Activated T-helper 1 cell treated with Interleukin-2 at 50 U/mL for 16 hours (primary cell): ENCODE measurements at regions not wholly inside any gene's neighbourhood (a gene's known extent, or its start where the extent isn't known, plus 50 kb on each side); places are given as distances from the start of the nearest gene placed in this dataset.
A peak's percentile ranks its signal among the peaks of the same experiment; 100 is the strongest.

ENCODE experiments used
- DNase-seq: peaks from one replicate; pipeline ENCODE4 v3.0.0-alpha.2; 2020; ENCODE audit warnings: low read depth

DNA sequence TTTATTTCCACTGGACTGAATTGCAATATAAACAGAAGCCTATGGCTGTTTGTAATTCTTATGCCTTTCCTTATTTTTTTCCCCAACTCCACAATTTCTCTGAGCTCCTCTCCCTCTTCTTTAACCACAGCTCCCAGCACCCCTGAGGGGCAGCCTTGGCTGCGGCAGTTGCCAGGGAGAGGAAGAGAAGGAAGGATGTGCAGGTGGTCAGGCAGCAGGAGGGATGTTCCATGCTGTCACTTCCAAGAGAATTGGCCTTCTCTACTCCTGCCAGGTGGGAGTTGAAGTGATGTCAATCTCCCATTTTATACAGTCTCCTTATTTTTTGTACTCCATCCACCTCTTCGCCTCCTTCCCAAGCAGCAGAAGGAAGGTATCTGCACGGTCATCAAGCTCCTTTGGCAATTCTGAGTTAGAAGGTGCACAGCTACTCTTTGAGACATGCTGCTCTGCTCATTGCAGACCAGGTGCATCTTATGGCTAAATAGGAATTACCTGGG is 343.3 kb upstream of the RPS6KA3 start:
- no peak for DNase-seq

DNA sequence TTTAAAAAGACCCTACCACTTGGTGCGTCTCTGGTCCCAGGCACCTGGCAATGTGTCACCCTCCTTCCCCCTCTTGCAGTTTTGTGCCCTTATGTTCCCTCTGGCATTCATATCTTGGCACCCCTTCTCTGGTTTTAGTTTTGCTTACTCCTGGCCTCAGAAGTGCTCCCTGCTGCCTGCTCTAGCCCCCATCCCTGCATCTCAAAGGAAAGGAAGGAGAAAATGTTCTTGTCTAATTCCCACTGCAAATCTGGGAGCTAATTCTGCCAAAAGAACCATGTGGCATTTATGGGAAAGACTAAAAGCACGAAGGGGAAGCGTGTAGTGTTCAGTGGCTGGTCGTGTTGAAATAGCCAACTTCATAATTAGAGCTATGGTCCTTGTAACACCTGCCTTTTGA is 340.1 kb upstream of the RPS6KA3 start:
- no peak for DNase-seq

DNA sequence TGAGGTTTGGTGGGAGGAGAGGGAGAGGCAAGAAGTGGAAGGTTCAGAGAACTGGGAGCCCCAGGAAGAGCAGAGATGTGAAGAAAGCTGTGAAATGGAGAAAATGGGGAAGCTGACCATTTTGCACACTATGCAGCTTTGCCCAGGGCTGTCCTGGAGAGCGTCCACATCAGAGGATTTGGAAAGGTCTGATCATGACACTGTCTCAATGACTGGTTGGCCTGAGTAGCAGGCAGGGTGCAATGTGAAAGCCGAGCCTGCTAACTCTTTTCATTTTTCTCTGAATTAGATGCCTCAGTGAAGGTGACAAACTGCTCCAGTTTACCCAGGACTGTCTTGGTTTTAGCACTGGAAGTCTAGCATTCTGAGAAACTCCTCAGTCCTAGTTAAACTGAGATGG is 330.1 kb upstream of the RPS6KA3 start:
- no peak for DNase-seq

DNA sequence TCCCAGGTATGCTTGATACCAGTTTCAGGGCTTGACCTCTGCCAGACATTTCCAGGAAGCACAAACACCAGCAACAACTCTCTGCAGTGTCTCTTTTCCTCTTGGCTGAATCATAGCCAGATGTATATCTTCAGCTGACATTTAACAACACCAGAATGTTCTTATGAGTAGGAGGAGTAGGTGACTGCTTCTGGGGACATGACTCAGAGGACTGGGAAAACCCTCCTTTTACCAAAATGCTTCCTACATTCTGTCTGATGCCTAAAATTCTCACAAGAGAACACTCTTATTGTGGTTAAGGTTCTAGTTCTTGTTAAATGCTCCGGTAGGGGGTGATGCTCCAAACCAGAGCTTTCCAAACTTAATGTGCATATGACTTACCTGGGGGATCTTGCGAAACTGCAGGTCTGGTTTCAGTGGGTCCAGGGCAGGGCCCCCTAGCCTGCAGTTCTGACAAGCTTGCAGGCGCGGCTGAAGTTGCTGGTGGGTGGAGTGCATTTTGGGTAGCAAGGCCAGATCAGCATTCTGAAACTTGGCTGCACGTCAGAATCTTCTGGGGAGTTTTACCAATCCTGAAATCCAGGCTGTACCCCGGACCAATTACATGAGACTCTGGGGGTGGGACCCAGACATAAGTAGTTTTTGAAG is 329.3 kb upstream of the RPS6KA3 start:
- DNase-seq, result no peak

DNA sequence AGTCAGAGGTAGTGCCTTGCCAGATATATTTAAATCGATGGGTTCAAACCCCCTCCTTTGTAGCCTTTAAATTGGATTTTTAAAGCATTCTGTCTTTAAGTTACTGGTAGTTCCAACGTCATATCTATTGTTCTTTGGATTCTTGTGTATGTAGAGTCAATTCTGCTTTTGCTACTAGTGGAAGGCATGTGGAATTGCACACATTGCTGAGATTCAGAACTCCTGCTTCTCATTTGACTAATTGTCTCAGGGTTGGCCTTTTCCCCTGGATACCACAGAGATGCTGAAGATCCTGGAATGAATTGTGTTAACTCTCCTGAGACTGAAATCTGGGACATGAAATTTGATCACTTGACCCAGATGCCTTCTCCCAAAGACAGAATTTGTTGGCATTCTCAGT is 328.3 kb upstream of the RPS6KA3 start:
- no peak for DNase-seq

DNA sequence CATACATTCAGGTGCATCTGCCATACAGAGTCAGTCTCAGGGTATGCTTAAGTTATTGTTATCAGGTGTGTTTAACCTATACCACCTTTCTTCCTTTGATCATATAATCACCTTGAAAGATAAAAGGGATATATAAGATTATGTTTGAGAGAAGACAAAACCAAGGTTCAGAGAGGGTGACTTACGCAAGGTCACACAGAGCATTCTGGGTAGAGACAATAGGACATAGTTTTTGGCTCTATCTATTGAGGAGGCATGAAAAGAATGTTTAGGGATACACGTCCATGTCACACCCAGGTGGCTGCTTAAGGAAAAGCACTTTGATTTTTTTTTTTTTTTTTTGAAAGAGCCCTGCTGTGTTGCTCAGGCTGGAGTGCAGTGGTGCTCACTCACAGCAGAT is 327.1 kb upstream of the RPS6KA3 start:
- no peak for DNase-seq

DNA sequence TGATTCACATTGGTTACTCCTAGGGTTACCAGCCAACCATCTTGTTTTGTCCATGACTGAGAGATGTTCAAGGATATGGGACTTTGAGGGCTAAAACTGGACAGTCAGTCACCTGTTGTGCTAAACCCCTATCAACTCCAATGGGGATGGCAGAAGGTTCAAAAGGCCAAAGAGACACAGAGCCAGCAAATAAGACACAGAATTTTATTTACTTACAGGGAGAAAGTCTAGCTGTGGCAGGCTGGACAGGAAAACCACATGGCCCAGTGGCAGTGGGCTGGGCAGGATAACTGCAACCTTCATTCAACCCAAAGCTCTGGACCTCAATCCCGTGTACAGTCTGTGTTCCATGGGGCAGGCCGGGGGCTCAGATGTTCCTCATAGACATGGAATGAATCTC is 326.7 kb upstream of the RPS6KA3 start:
- DNase-seq, result no peak

DNA sequence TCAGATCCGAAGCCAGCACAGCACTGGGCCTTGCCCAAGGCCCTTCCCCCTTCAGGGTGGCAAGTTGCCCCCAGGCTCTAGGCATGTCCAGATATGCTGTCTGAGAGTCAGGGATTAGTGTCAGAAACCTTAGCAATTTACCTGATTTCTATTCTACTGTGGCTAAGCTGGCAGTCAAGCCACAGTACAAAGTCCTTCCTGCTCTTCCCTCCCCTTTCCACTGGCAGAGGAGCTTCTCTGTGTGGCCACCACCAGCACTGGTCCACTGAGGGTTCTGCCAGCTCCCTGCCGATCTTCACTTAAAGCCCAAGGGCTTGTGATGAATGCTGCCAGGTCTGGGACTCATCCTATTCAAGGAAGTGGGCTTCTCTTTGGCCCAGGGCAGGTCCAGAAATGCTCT is 324.5 kb upstream of the RPS6KA3 start:
- no peak for DNase-seq

DNA sequence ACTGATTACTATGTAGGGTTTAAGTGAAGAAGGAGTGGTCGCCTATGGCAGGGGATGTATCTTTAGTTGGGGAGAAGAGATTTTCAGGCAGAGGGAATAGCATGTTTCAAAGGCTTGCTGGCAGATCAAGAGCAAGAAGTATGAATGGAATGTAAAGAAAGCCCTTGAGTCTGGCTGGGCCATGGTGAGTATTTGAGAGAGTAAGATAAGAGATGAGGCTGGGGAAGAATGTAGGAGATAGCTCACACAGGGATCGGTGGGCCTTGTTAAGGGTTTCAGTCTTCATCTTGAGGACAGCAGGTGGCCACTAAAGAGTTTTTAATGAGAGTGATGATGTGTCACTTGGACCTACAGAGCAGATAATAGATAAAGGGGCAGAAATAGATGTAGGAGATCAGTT is 319.1 kb upstream of the RPS6KA3 start:
- DNase-seq, result no peak

DNA sequence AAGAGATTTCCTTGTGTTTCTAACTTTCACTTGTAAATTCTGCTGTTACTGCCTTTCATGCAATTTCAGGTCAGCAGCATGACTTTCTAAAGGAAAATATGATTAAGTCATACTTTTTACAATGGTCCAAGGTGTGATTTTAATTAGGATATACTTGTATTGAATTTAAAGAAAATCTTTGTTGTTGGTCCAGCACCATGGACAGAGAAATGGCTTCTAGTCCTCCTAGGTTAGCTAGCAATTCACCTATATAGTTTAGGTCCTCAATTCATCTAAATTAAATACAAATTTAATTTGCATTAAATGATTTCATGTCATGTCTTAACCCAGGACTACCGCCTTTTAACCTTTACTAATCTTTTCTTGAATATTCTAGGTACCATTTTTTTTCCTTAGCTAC is 304.9 kb upstream of the RPS6KA3 start:
- DNase-seq, result no peak

DNA sequence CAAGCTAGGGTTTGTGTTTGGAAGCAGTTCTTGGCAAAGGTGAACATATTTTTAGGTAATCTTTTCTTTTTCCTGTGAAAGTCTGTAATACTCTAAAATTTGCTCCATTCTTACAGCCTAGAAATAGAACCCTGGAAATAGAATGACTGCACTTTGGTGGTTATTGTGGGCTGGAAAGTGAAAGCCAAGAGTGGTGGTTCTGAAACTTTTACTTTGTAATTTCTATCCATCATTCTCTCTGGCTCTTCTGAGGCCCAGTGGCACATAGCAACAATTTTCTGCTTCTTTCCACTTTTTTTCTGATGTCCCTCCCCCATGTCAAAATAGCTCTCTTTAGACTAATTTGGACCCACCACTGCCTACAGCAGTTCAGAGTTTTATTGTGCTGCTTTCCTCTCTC is 300.4 kb upstream of the RPS6KA3 start:
- DNase-seq, result no peak

DNA sequence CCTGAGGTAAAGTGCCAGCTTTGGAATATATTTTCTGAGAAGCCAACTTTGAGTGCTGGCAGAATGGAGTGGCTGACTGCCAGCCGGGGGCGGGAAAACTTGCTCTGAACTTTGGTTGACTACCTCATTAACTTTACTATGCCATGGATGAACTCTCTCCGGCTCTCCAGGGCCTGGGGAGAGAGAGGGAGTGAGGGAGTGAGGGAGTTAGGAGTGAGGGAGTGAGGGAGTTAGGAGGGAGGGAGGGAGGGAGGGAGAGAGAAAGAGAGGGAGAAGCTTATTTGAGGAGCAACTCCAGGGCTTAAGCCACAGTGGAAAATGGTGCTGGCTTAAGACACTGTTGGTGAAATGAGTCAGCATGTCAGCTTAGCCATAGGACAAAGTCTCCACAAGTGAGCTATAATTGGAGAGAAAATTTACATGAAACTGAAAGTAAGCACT is 280.9 kb upstream of the RPS6KA3 start:
- DNase-seq, result no peak

DNA sequence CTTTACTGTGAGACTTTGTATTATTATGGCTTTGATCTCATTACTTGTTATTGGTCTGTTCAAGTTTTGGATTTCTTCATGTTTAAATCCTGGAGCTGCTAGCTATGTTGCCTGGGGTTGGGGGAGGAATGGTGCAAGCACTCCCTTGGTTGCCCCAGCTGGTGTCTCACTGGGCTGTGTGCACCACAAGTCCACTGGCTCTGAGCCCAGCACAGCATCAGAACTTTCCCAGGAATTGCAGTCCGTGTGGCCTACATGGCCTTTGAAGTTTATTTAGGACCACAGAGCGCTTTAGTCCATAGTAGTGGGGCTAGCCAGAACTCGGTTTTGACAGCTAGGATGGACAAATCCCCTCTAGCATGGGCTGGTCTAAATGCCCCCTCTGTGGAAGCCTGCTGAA is 278.8 kb upstream of the RPS6KA3 start:
- DNase-seq, result no peak

DNA sequence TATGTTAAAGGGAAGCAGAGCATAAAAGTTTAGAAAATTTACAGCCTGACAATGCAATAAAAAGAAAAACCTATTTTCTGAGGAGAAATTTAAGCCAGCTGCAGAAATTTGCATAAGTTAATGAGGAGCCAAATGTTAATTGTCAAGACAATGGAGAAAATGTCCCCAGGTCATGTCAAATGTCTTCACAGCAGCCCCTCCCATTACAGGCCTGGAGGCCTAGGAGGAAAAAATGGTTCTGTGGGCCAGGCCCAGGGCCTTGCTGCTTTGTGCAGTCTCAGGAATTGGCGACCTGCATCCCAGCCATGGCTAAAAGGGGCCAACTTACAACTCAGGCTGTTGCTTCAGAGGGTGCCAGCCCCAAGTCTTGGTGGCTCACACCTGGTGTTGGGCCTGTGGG is 275.4 kb upstream of the RPS6KA3 start:
- DNase-seq, result no peak

DNA sequence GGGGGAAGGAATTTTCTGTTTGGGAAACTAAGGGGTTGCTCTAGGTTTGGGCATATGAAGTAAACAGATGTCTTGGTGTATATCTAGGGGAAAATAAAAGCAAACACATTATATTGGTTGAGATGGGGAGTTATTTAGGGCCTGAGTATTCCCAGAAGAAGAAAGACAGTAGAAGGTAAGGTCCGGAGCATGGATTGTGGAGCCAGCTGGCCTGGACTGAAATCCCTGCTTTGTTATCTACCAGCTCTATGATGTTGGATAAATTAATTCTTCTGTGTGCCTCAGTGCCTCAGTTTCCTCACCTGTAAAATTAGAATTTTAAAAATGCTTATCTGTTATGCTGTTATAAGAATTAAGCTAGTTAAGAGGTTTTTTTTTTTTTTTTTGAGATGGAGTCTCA is 272.3 kb upstream of the RPS6KA3 start:
- no peak for DNase-seq

DNA sequence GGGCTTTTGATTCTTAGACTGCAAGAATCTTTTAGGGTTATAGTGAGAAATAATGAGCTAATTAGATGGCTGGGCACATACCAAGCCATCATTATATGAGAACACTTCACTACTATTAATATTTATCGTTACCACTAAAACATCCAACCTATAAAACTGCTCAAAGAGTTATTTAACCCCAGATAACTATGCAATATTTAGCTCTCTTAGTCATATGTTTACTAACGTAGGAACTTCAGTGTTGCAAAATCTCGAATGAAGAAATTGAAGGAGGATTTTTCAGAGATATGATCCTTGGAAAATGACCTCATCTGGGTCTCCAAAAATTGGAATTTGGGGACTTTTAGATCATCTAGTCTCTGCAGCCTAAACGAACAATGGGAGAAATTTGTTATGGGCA is 265.0 kb upstream of the RPS6KA3 start:
- DNase-seq, result no peak

DNA sequence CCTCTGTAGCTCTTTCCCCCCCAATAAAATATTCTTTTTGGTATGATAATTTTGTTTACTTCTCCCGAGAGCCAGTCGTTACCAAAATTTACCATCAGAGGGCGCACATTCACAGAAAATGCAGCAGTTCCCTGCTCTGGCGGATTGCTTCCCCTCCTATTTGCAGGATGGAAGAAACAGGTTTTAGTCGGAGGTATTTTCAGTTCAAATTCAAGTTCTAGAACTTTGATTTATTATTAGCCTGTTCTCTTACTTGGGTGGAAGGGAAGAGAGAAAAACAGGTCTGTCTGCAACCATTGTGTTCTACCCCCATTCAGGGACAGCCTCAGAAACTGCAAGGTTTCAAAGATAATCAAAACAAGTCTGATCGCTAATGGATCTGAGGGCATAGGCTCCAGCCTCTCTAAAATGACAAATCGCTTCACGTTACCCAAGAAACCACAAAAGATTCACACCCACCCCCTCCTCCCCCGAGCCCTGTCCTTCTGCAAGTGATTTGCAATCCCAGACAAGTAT is 263.8 kb upstream of the RPS6KA3 start:
- DNase-seq, result peak; percentile 20

DNA sequence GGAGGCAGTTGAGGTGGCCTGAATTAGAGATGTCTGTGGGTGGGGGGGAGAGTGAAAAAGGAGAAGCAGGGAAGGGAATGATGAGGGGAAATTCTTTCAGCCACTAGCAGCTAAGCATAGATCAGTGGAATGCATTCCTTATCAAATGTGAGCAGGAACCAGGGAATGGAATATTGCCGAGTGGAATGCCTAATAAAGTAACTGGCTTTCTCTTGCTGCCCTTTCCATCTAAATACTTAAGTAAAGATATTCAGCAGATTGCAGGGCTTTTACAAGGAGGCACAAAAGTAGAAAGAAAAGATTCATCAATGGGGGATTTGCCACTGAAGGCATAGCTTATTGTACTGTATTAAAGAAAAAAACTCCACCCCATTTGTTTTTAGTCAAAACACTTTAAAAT is 263.0 kb upstream of the RPS6KA3 start:
- DNase-seq, result no peak

DNA sequence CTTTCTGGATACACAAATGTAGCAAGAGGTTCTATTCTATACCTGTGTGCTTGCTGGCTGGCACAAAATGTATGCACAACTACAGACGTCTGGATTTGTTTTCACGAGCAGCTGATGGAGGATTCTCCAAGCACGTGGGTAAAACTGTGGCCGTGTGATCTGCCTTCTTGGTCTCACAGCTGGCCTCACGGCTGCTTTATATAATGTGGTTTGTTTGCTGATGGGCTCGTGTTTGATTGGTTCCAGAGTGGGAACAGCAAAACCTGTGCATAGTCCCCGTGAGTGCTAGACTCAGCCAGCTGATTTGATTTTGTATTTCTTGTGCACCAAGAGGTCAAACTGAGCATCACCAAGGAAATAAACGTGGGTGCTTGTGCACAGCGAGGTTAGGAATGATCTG is 262.6 kb upstream of the RPS6KA3 start:
- DNase-seq, result no peak

DNA sequence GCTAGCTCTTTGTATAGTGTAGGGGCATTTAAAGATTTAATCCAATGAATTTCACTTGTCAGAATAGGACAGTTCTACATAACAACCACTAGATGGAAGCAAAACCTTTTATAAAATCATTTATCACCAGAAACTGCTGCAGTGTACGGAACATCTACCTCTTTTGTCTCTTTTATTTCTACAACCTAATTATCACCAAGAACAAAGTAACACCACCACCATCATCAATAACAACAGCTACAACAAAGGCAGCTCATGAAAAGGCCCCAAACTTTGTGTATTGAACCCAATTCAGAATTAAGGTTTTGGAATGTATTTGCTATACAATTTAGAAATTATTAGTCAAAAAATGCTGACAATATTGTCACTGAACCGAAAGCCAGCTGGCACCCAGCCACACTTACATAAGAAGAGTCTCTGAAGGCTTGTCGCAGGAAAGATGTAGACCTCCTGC is 260.9 kb upstream of the RPS6KA3 start:
- DNase-seq, result no peak

DNA sequence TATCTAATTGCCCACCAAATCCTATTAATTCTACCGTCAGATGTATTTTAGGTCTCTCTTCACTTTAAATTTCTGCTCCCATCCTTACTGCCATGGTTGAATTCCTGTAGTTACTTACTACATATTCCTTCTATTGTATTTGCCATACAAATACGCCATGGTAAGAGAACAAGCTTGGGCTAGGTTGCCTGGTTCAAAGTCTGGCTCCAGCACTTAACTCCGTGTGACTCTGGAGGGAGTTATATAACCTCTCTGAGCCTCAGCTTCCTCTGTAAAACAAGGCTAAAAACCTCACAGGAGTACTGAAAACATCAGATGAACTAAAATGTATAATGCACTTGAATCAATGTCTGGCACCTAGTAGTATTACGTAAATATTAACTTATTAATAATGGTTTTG is 260.3 kb upstream of the RPS6KA3 start:
- DNase-seq, result no peak

DNA sequence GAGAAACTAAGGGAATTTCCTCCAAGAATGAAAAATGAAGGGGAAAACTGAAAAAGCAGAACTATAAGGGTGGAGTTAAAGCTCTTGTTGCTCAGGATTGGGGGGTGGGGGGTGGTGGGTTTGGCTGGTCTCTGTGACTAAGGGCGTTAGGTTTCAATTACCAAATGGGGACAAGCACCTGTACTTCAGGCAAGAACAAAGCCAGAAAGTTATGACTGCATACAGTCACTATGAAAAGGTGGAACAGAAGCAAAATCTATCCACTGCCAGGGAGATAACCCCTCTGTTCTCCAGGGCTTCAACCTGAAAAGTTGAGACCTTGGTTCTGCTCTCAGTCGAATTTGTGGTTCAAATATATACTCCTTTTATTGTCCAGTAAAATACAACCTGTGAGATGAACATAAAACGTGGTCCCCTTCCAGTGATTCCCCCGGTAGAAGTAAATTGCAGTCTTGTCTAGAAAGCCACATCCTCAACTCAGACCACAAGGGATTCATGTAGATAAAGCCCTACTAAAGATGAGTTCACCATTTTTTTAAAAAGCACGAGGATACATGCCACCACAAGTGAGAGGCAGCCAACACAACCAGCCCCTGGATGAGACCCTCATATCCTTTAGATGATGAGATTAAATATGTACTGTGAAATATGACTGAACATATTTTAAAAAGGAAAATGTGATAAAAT is 257.1 kb upstream of the RPS6KA3 start:
- no peak for DNase-seq

DNA sequence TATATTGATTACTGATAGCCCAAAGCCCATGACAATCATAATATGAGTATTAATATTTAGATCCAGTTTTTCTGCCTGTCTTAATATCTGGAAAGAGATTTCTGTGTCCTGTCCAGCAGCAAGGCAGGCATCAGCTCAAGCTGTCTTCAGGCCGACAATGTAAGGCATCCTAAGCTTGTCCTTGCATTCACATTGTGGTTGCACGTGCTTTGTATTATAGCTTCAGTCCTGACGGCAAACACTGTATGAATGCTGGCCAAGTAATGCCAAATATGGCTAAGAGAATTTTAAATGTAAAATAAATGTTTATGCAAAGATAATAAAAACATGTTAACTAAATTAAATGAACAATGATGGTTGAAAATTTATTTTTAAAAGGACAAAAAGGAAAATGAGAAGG is 255.7 kb upstream of the RPS6KA3 start:
- DNase-seq, result no peak

DNA sequence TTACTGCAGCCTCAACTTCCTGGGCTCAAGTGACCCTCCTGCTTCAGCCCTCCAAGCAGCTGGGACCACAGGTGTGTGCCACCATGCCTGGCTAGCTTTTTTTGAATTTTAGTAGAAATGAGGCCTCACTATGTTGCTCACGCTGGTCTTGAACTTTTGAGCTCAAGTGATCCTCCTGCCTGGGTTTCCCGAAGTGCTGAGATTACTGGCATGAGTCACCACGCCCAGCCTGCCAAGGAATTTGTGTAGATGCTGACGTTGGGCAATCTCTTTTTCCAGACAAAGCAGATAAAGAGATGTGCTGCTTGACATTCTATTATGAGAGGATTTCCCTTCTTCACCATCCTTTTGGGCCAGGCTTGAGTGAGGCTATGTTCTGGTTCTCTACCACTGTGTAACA is 254.5 kb upstream of the RPS6KA3 start:
- DNase-seq, result no peak
